Stimulated activated effector memory CD8-positive, alpha-beta T cell treated with anti-CD3 and anti-CD28 coated beads, Interleukin-12 subunit alpha, Interleukin-12 subunit beta, amount 100 ng/mL, for 72 hours (primary cell): ENCODE measurements at regions not wholly inside any gene's neighbourhood (a gene's known extent, or its start where the extent isn't known, plus 50 kb on each side); places are given as distances from the start of the nearest gene placed in this dataset.
"Not testable (repeated sequence)": the region's sequence is repeated elsewhere in the genome, so short reads cannot be mapped to it uniquely, and the experiment has no call there.

Source experiments
- ATAC-seq: fragments of 150-1000 bp; cut with Tn5 transposase; 2 replicates; pipeline ENCODE4 v1.10.0; 2021
- DNase-seq, 2 donors: peaks; one replicate each; pipeline ENCODE4 v3.0.0; 2021 to 2022; ENCODE audit warnings: low spot score in 2 of 2
- H3K27ac Mint-ChIP-seq: one replicate; pipeline ENCODE4 v1.8.0; 2022; ENCODE audit warnings: mild to moderate bottlenecking, mixed read lengths
- H3K36me3 Mint-ChIP-seq: one replicate; pipeline ENCODE4 v1.8.0; 2022; ENCODE audit warnings: mild to moderate bottlenecking, mixed read lengths
- H3K4me1 Mint-ChIP-seq: one replicate; pipeline ENCODE4 v1.8.0; 2022; ENCODE audit warnings: mixed read lengths
- H3K4me3 Mint-ChIP-seq: one replicate; pipeline ENCODE4 v1.8.0; 2022; ENCODE audit warnings: mild to moderate bottlenecking, mixed read lengths
- H3K9me3 Mint-ChIP-seq: one replicate; pipeline ENCODE4 v1.8.0; 2022; ENCODE audit warnings: mixed read lengths

DNA sequence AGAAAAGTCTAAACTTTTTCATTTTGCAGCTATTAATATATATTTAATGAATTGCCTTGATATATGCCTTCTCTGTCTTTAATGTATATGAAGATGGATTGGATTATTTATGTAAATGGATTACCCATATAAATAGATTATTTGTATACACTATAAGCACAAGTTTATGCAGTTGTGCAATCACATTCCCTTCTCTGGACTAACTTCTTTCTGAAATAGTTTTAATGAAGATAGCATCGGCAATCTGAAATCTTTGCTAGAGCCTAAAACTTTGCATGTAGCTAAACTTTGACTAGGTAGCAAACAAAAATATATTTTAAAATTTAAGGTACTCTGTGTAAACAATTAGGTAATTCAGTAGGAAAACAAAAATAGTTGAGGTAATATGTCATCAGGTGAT lies 127.8 kb downstream of the PCDH7 start:
- Mint-ChIP-seq H3K4me3 (no peak overlapping the region), H3K9me3 (peaks cover 3% of the 10 kb centered on the region), H3K36me3 (no peaks in the 10 kb centered on the region), H3K4me1 (no peaks in the 10 kb centered on the region), H3K27ac (no peak overlapping the region)
- no peak for DNase-seq
- ATAC-seq = no peak

DNA sequence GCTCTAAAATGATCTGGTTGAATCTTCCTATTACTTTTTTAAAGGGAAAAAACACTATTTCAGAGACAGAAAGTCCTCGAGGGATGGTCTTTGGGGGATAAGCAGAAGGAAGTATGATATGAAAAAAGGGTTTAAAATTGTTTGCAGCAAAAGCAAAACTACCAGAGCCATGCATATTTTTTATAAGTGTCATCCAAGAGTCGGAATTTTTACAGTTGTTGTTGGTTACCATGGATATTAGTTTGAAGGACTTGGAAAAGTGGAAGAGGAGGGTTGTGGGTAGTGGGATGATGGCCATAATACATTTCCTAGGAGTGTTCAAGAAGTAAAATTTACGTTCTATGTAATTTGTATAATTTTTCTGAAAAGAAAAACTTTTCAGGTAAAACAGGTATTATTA lies 134.4 kb downstream of the PCDH7 start:
- no peak for DNase-seq

GRCh38 chr4:30855232-30855631 lies 135.1 kb downstream of the PCDH7 start:
- Mint-ChIP-seq H3K4me1 (no peaks in the 10 kb centered on the region), H3K36me3 (no peaks in the 10 kb centered on the region), H3K27ac (no peak overlapping the region), H3K4me3 (no peak overlapping the region), H3K9me3 (peaks cover 4% of the 10 kb centered on the region)
- ATAC-seq (no peak), DNase-seq (no peak)

More for the DNA sequence above, 134.4 kb downstream of the PCDH7 start:
- H3K27ac Mint-ChIP-seq = no peak overlapping the region
- H3K9me3 Mint-ChIP-seq = peaks cover 6% of the 10 kb centered on the region
- H3K4me3 Mint-ChIP-seq = no peak overlapping the region
- no peaks in the 10 kb centered on the region for H3K4me1 Mint-ChIP-seq
- no peaks in the 10 kb centered on the region for H3K36me3 Mint-ChIP-seq
- no peak for ATAC-seq

DNA sequence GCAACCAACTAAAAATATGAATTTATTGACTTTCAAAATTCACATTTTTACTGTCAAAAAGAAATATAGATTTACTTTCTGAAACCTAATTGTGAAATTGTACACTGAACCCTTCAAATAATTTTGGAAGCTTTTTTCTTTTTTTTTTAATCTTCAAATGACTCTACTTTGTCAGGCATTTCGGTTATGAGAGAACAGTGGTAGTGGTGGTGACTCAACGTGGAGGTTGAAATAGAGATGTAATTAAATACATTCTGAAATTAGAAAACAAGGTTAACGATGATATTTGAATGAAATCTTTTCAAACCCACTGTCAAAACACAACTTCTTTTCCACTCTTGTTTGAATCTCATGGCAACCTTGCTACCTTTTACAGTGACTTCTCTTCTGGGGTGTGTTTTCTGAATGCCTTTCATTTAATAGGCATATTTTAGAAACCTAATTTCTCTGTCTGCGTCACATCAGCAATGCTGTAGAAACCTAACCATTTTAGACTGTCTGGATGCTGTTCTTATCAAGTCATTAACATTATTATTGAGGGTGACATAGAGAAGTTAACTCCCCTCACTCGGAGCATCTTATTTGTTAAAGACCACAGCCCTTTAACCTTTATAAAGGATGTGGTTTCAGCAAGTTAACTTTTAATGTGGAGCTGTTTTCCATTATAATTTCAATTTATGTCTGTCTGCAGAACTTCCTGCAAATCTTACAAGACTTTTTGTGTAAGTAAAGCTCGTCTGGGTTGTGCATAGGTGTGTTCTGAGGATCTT lies 136.8 kb downstream of the PCDH7 start:
- Mint-ChIP-seq H3K9me3 (peaks cover 4% of the 10 kb centered on the region), H3K27ac (no peak overlapping the region)

GRCh38 chr4:30860978-30861377 lies 140.8 kb downstream of the PCDH7 start:
- Mint-ChIP-seq H3K27ac (no peak overlapping the region), H3K36me3 (no peaks in the 10 kb centered on the region), H3K4me3 (no peak overlapping the region), H3K9me3 (peaks cover 9% of the 10 kb centered on the region), H3K4me1 (no peaks in the 10 kb centered on the region)
- DNase-seq (no peak), ATAC-seq (no peak)

More for the DNA sequence above, 136.8 kb downstream of the PCDH7 start:
- DNase-seq = no peak
- Mint-ChIP-seq H3K4me1 (no peaks in the 10 kb centered on the region), H3K36me3 (no peaks in the 10 kb centered on the region), H3K4me3 (no peak overlapping the region)
- ATAC-seq = no peak

DNA sequence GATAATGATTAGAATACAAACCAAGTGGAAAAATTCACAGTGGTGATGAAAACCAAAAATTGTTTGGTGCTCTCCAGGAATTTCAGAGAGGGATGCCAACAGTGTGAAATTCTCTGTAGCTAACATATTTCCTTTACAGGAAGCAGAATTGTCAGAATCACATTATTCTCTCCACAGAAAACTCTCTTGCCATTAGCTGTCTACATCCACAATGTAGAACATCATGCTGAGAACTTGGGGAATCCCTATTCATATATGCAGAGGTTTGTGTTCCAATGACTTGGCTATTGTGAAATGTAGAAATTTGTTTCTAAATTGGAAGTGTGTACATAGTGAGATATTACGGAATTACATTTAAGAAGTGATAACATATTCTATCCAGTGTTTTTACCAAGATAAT lies 142.0 kb downstream of the PCDH7 start:
- Mint-ChIP-seq H3K36me3 (no peaks in the 10 kb centered on the region), H3K4me1 (no peaks in the 10 kb centered on the region), H3K9me3 (peaks cover 10% of the 10 kb centered on the region), H3K27ac (no peak overlapping the region), H3K4me3 (no peak overlapping the region)
- no peak for DNase-seq
- ATAC-seq = no peak

- no peak overlapping the region for H3K27ac Mint-ChIP-seq
- no peaks in the 10 kb centered on the region for H3K36me3 Mint-ChIP-seq
- DNase-seq = no peak
- no peak for ATAC-seq
- peaks cover 10% of the 10 kb centered on the region for H3K9me3 Mint-ChIP-seq
- no peak overlapping the region for H3K4me3 Mint-ChIP-seq
- no peaks in the 10 kb centered on the region for H3K4me1 Mint-ChIP-seq
These were observed 142.9 kb downstream of the PCDH7 start for GRCh38 chr4:30863021-30863420.

GRCh38 chr4:30865691-30866090 lies 145.5 kb downstream of the PCDH7 start:
- Mint-ChIP-seq H3K9me3 (peaks cover 6% of the 10 kb centered on the region), H3K27ac (no peak overlapping the region), H3K4me3 (no peak overlapping the region), H3K36me3 (no peaks in the 10 kb centered on the region), H3K4me1 (no peaks in the 10 kb centered on the region)
- ATAC-seq = no peak
- DNase-seq = no peak

DNA sequence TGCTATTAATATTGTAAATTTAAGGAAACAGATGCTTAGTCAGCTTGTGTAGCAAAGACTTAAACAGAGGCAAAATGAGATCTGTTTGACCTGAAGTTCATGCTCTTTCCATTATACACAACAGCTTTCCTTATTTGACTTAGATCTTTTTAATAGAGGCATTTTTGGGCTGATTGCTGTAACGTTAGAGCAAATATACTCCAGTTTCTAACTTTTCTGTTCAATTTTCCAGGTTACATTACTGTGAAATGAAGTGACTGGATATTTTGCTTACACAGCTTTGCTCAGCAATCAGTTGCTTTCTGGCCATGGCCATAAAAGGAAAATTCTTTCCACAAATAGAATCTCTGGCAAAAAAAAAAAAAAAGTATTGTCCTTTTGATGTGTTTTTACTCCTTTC lies 146.2 kb downstream of the PCDH7 start:
- Mint-ChIP-seq H3K4me1 (no peaks in the 10 kb centered on the region), H3K36me3 (no peaks in the 10 kb centered on the region), H3K9me3 (peaks cover 9% of the 10 kb centered on the region), H3K27ac (no peak overlapping the region), H3K4me3 (no peak overlapping the region)
- DNase-seq = no peak
- ATAC-seq = no peak

- H3K4me1 Mint-ChIP-seq = no peaks in the 10 kb centered on the region
- no peak for ATAC-seq
- peaks cover 9% of the 10 kb centered on the region for H3K9me3 Mint-ChIP-seq
- no peak overlapping the region for H3K4me3 Mint-ChIP-seq
- H3K27ac Mint-ChIP-seq = no peak overlapping the region
- H3K36me3 Mint-ChIP-seq = no peaks in the 10 kb centered on the region
- no peak for DNase-seq
These were observed 146.7 kb downstream of the PCDH7 start for GRCh38 chr4:30866907-30867306.

GRCh38 chr4:30867427-30867826 lies 147.3 kb downstream of the PCDH7 start:
- H3K4me1 Mint-ChIP-seq = no peaks in the 10 kb centered on the region
- ATAC-seq (no peak), DNase-seq (no peak)
- H3K27ac Mint-ChIP-seq = no peak overlapping the region
- H3K36me3 Mint-ChIP-seq = no peaks in the 10 kb centered on the region
- H3K4me3 Mint-ChIP-seq = no peak overlapping the region
- H3K9me3 Mint-ChIP-seq = peaks cover 9% of the 10 kb centered on the region

GRCh38 chr4:30868111-30868895 lies 148.1 kb downstream of the PCDH7 start:
- DNase-seq (no peak), ATAC-seq (no peak)
- H3K36me3 Mint-ChIP-seq = no peaks in the 10 kb centered on the region
- peaks cover 9% of the 10 kb centered on the region for H3K9me3 Mint-ChIP-seq
- H3K4me3 Mint-ChIP-seq = no peak overlapping the region
- H3K27ac Mint-ChIP-seq = no peak overlapping the region
- H3K4me1 Mint-ChIP-seq = no peaks in the 10 kb centered on the region

- not testable (repeated sequence) for H3K27ac Mint-ChIP-seq, H3K9me3 Mint-ChIP-seq, H3K4me1 Mint-ChIP-seq, H3K36me3 Mint-ChIP-seq, H3K4me3 Mint-ChIP-seq, DNase-seq, ATAC-seq
These were observed 149.2 kb downstream of the PCDH7 start for GRCh38 chr4:30869387-30869786.

- H3K9me3 Mint-ChIP-seq = peaks cover 10% of the 10 kb centered on the region
- H3K27ac Mint-ChIP-seq = no peak overlapping the region
- ATAC-seq = no peak
- H3K4me3 Mint-ChIP-seq = no peak overlapping the region
- no peak for DNase-seq
- H3K4me1 Mint-ChIP-seq = no peaks in the 10 kb centered on the region
- H3K36me3 Mint-ChIP-seq = no peaks in the 10 kb centered on the region
These were observed 150.3 kb downstream of the PCDH7 start for GRCh38 chr4:30870513-30870912.

GRCh38 chr4:30875658-30876269 lies 155.6 kb downstream of the PCDH7 start:
- no peak for DNase-seq
- H3K27ac Mint-ChIP-seq = no peak overlapping the region

More at GRCh38 chr4:30875658-30876269, 155.6 kb downstream of the PCDH7 start:
- H3K4me1 Mint-ChIP-seq = no peaks in the 10 kb centered on the region
- peaks cover 16% of the 10 kb centered on the region for H3K9me3 Mint-ChIP-seq
- no peak for ATAC-seq
- H3K4me3 Mint-ChIP-seq = no peak overlapping the region
- no peaks in the 10 kb centered on the region for H3K36me3 Mint-ChIP-seq
